ENCODE measurements at regions not wholly inside any gene's neighbourhood (a gene's known extent, or its start where the extent isn't known, plus 50 kb on each side); places are given as distances from the start of the nearest gene placed in this dataset.

DNA sequence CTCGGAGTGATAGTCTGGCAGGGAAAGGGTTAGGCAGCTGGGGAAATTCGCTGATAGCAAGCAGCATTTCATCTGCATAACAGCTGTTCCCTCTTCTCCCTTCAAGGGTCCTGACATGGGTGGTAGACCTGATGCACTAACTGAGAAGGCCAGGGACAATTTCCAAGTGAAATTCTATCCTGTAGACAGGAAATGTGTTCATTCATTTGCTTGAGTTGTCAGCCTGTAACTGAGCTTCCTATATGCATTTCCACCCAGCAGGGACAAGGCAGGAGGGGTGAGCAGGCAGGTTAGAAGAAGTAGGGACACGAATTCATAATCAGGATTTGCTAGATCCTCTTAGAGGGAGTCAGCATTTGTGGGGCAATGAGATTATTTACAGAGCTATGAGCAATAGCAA, 154.3 kb upstream of the NCAM1 start:
- DNase-seq: no peak
- H3K36me3 Mint-ChIP-seq (ENCODE audit: low read depth): no peaks in the 10 kb centered on the region
- intact Hi-C loops (cut with DNase I, micrococcal nuclease): no loop called here
- Histone ChIP-seq H3K4me3 (ENCODE audit: low read length) (no peak overlapping the region), H3K27me3 (ENCODE audit: control insufficient read depth in 1 of 2, insufficient read depth in 2 of 2, low read length in 2 of 2) (peaks cover 0 to 2% of the 10 kb centered on the region in 2 experiments), H3K27ac (ENCODE audit: low read depth in 1 of 2, low read length in 2 of 2) (no peak overlapping the region), H3K9me3 (ENCODE audit: control insufficient read depth in 1 of 2, insufficient read depth in 1 of 2, low read length in 2 of 2) (peaks cover 0 to under 1% of the 10 kb centered on the region in 2 experiments), H3K36me3 (ENCODE audit: insufficient read depth, low read length) (no peaks in the 10 kb centered on the region), H3K4me1 (ENCODE audit: insufficient read depth, low read length) (no peaks in the 10 kb centered on the region)
- no peaks in the 10 kb centered on the region for H3K4me1 Mint-ChIP-seq (ENCODE audit: low read depth)
- H3K4me3 Mint-ChIP-seq: no peak overlapping the region
- no peaks in the 10 kb centered on the region for H3K27me3 Mint-ChIP-seq
- TF ChIP-seq, protein P1, sequence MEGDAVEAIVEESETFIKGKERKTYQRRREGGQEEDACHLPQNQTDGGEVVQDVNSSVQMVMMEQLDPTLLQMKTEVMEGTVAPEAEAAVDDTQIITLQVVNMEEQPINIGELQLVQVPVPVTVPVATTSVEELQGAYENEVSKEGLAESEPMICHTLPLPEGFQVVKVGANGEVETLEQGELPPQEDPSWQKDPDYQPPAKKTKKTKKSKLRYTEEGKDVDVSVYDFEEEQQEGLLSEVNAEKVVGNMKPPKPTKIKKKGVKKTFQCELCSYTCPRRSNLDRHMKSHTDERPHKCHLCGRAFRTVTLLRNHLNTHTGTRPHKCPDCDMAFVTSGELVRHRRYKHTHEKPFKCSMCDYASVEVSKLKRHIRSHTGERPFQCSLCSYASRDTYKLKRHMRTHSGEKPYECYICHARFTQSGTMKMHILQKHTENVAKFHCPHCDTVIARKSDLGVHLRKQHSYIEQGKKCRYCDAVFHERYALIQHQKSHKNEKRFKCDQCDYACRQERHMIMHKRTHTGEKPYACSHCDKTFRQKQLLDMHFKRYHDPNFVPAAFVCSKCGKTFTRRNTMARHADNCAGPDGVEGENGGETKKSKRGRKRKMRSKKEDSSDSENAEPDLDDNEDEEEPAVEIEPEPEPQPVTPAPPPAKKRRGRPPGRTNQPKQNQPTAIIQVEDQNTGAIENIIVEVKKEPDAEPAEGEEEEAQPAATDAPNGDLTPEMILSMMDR (IDR thresholded peaks at IDR 0.05): no peak
- H3K9me3 Mint-ChIP-seq: peaks cover 2% of the 10 kb centered on the region
- POLR2A ChIA-PET: no interaction called here
- ATAC-seq (ENCODE audit: poor library complexity): no peak
- CTCF ChIA-PET: no interaction called here
- H3K27ac Mint-ChIP-seq: no peak overlapping the region

- Mint-ChIP-seq H3K4me1 (ENCODE audit: low read depth) (no peaks in the 10 kb centered on the region), H3K9me3 (peaks cover 2% of the 10 kb centered on the region), H3K4me3 (no peak overlapping the region), H3K27ac (no peak overlapping the region), H3K36me3 (ENCODE audit: low read depth) (no peaks in the 10 kb centered on the region), H3K27me3 (no peaks in the 10 kb centered on the region)
- ATAC-seq (ENCODE audit: poor library complexity) (no peak), DNase-seq (no peak)
- ChIA-PET POLR2A (no interaction called here), CTCF (no interaction called here)
- Histone ChIP-seq H3K27me3 (ENCODE audit: control insufficient read depth in 1 of 2, insufficient read depth in 2 of 2, low read length in 2 of 2) (peaks cover 0 to 2% of the 10 kb centered on the region in 2 experiments), H3K4me1 (ENCODE audit: insufficient read depth, low read length) (no peaks in the 10 kb centered on the region), H3K9me3 (ENCODE audit: control insufficient read depth in 1 of 2, insufficient read depth in 1 of 2, low read length in 2 of 2) (no peaks in the 10 kb centered on the region), H3K27ac (ENCODE audit: low read depth in 1 of 2, low read length in 2 of 2) (no peak overlapping the region), H3K36me3 (ENCODE audit: insufficient read depth, low read length) (no peaks in the 10 kb centered on the region), H3K4me3 (ENCODE audit: low read length) (no peak overlapping the region)
- TF ChIP-seq, protein P1 (IDR thresholded peaks at IDR 0.05): no peak
- intact Hi-C loops (cut with DNase I, micrococcal nuclease): no loop called here
Observed at GRCh38 chr11:112809429-112809828, 151.8 kb upstream of the NCAM1 start.

DNA sequence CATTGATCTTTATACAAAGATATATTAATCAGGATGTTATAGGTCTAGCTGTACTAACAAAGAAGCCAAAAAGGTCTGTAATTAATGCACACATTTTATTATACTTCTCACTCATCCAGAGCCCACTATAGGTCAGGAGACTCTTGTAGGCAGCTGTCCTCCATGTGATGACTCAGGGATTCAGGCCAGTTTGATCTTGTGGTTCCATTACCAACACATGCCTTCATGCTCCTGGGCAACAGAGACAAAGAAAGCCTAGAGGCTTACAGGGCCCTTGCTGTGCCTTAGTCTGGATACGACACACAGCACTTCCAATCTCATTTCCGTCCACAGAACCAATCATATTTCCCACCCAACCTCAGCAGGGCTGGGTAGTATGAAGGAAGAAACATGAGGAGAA, 150.3 kb upstream of the NCAM1 start:
- Mint-ChIP-seq H3K36me3 (ENCODE audit: low read depth) (no peaks in the 10 kb centered on the region), H3K27ac (no peak overlapping the region), H3K9me3 (peaks cover 2% of the 10 kb centered on the region), H3K27me3 (no peaks in the 10 kb centered on the region), H3K4me1 (ENCODE audit: low read depth) (no peaks in the 10 kb centered on the region), H3K4me3 (no peak overlapping the region)
- Histone ChIP-seq H3K4me3 (ENCODE audit: low read length) (no peak overlapping the region), H3K4me1 (ENCODE audit: insufficient read depth, low read length) (no peaks in the 10 kb centered on the region), H3K27ac (ENCODE audit: low read depth in 1 of 2, low read length in 2 of 2) (no peak overlapping the region), H3K36me3 (ENCODE audit: insufficient read depth, low read length) (no peaks in the 10 kb centered on the region), H3K27me3 (ENCODE audit: control insufficient read depth in 1 of 2, insufficient read depth in 2 of 2, low read length in 2 of 2) (peaks cover 0 to 2% of the 10 kb centered on the region in 2 experiments), H3K9me3 (ENCODE audit: control insufficient read depth in 1 of 2, insufficient read depth in 1 of 2, low read length in 2 of 2) (no peaks in the 10 kb centered on the region)
- DNase-seq (no peak), ATAC-seq (ENCODE audit: poor library complexity) (no peak)
- intact Hi-C loops (cut with DNase I, micrococcal nuclease): no loop called here
- TF ChIP-seq, protein P1 (IDR thresholded peaks at IDR 0.05): no peak
- ChIA-PET POLR2A (no interaction called here), CTCF (no interaction called here)

Data from CD4-positive, alpha-beta T cell (primary cell).